ENCODE measurements at regions not wholly inside any gene's neighbourhood (a gene's known extent, or its start where the extent isn't known, plus 50 kb on each side); places are given as distances from the start of the nearest gene placed in this dataset.

GRCh38 chr4:175065228-175065627 is 147.1 kb downstream of the ADAM29 start:
- TF ChIP-seq, protein P1, sequence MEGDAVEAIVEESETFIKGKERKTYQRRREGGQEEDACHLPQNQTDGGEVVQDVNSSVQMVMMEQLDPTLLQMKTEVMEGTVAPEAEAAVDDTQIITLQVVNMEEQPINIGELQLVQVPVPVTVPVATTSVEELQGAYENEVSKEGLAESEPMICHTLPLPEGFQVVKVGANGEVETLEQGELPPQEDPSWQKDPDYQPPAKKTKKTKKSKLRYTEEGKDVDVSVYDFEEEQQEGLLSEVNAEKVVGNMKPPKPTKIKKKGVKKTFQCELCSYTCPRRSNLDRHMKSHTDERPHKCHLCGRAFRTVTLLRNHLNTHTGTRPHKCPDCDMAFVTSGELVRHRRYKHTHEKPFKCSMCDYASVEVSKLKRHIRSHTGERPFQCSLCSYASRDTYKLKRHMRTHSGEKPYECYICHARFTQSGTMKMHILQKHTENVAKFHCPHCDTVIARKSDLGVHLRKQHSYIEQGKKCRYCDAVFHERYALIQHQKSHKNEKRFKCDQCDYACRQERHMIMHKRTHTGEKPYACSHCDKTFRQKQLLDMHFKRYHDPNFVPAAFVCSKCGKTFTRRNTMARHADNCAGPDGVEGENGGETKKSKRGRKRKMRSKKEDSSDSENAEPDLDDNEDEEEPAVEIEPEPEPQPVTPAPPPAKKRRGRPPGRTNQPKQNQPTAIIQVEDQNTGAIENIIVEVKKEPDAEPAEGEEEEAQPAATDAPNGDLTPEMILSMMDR (conservative IDR thresholded peaks at IDR 0.05; ENCODE audit: low read length), result no peak
- no peak for TF ChIP-seq EZH2phosphoT487 (IDR thresholded peaks at IDR 0.05; ENCODE audit: borderline replicate concordance)
